ENCODE measurements at regions not wholly inside any gene's neighbourhood (a gene's known extent, or its start where the extent isn't known, plus 50 kb on each side); places are given as distances from the start of the nearest gene placed in this dataset.
"Not testable (repeated sequence)": the region's sequence is repeated elsewhere in the genome, so short reads cannot be mapped to it uniquely, and the experiment has no call there.

GRCh38 chr7:92909686-92910475 is 73.5 kb upstream of the CDK6 start:
- no peak for DNase-seq

- peak; percentile 81 to 87 for DNase-seq
These were observed 68.1 kb upstream of the CDK6 start for GRCh38 chr7:92904244-92905131.

- no peak for DNase-seq
These were observed 62.4 kb upstream of the CDK6 start for GRCh38 chr7:92898798-92899197.

- DNase-seq = not testable (repeated sequence)
These were observed 58.5 kb upstream of the CDK6 start for GRCh38 chr7:92894857-92895256.

- no peak for DNase-seq
These were observed 52.7 kb upstream of the CDK6 start for GRCh38 chr7:92889081-92889480.
